SK-MEL-5 (cell line): ENCODE measurements at regions not wholly inside any gene's neighbourhood (a gene's known extent, or its start where the extent isn't known, plus 50 kb on each side); places are given as distances from the start of the nearest gene placed in this dataset.
"Not testable (repeated sequence)": the region's sequence is repeated elsewhere in the genome, so short reads cannot be mapped to it uniquely, and the experiment has no call there.

Experiments used
- DNase-seq: peaks from one replicate; pipeline ENCODE4 v3.0.0-alpha.2; 2016; ENCODE audit warnings: low read depth, low spot score
- in situ Hi-C: cut with HindIII; loops from 2 replicates; pipeline ENCODE4 v1.10.0; 2016; ENCODE audit warnings: low sequenced_read_pairs, high pct_unique_total_duplicates, low pct_unique_long_range_greater_than_20kb

GRCh38 chr1:4132352-4133296, 232.6 kb upstream of the C1orf174 start:
- in situ Hi-C loops = no loop called here
- DNase-seq = no peak

GRCh38 chr1:4133297-4133938, 233.3 kb upstream of the C1orf174 start:
- in situ Hi-C loops = no loop called here
- no peak for DNase-seq

- DNase-seq = no peak
- in situ Hi-C loops = no loop called here
Observed at GRCh38 chr1:4133939-4134321, 233.9 kb upstream of the C1orf174 start.

- DNase-seq, in situ Hi-C loops: not testable (repeated sequence)
Observed at GRCh38 chr1:4135853-4136252, 235.8 kb upstream of the C1orf174 start.

GRCh38 chr1:4137621-4138415, 237.7 kb upstream of the C1orf174 start:
- in situ Hi-C loops = no loop called here
- no peak for DNase-seq

- DNase-seq = no peak
- in situ Hi-C loops = no loop called here
Observed at GRCh38 chr1:4139646-4140045, 239.6 kb upstream of the C1orf174 start.

- in situ Hi-C loops = no loop called here
- no peak for DNase-seq
Observed at GRCh38 chr1:4140241-4140640, 240.2 kb upstream of the C1orf174 start.

- no peak for DNase-seq
- in situ Hi-C loops = no loop called here
Observed at GRCh38 chr1:4140821-4141220, 240.7 kb upstream of the C1orf174 start.

- DNase-seq = no peak
- in situ Hi-C loops = no loop called here
Observed at GRCh38 chr1:4144349-4144971, 244.4 kb upstream of the C1orf174 start.

GRCh38 chr1:4146101-4146500, 246.0 kb upstream of the C1orf174 start:
- no peak for DNase-seq
- in situ Hi-C loops = no loop called here

- in situ Hi-C loops = no loop called here
- DNase-seq = no peak
Observed at GRCh38 chr1:4146614-4147013, 246.5 kb upstream of the C1orf174 start.

- in situ Hi-C loops = no loop called here
- DNase-seq = no peak
Observed at GRCh38 chr1:4147509-4147908, 247.4 kb upstream of the C1orf174 start.

- DNase-seq = no peak
- in situ Hi-C loops = no loop called here
Observed at GRCh38 chr1:4149281-4149680, 249.2 kb upstream of the C1orf174 start.

- in situ Hi-C loops = no loop called here
- no peak for DNase-seq
Observed at GRCh38 chr1:4149831-4150230, 249.8 kb upstream of the C1orf174 start.

GRCh38 chr1:4150262-4150661, 250.2 kb upstream of the C1orf174 start:
- no peak for DNase-seq
- in situ Hi-C loops = no loop called here

GRCh38 chr1:4152266-4152665, 252.2 kb upstream of the C1orf174 start:
- no peak for DNase-seq
- in situ Hi-C loops = no loop called here

GRCh38 chr1:4153571-4153970, 253.5 kb upstream of the C1orf174 start:
- in situ Hi-C loops = no loop called here
- DNase-seq = no peak
